PC-9 (cell line): ENCODE measurements at regions not wholly inside any gene's neighbourhood (a gene's known extent, or its start where the extent isn't known, plus 50 kb on each side); places are given as distances from the start of the nearest gene placed in this dataset.

Experiments
- BruUV-seq: library from RNA; stranded (reverse); fragments of 400-500 nt; replicated peaks from 2 replicates; lab custom pipeline; 2021; lab: Mats Ljungman, UMichigan
- CTCF ChIA-PET: fragments of 300-600 bp; sonication (Branson Sonifier 250); formaldehyde crosslinking; loops from one replicate; lab custom pipeline; 2022; ENCODE audit warnings: antibody characterized with exemption; lab: Charles Lee
- POLR2A ChIA-PET: fragments of 300-600 bp; sonication (Branson Sonifier 250); formaldehyde crosslinking; loops from one replicate; lab custom pipeline; 2022; ENCODE audit warnings: antibody characterized with exemption; ENCODE audit not compliant: unreplicated experiment; lab: Charles Lee
- DNase-seq, 2 experiments: peaks; one replicate each; pipeline versions ENCODE4 v3.0.0 to v3.0.0-alpha.2; 2015 to 2022; ENCODE audit warnings: mixed read lengths in 1 of 2
- H2AFZ ChIP-seq: fragments of 200-600 bp; sonication (generic); 2 replicates; pipeline ENCODE4 v1.8.1; 2017; ENCODE audit warnings: antibody characterized with exemption
- H3F3A ChIP-seq: fragments of 200-600 bp; sonication (generic); 2 replicates; pipeline ENCODE4 v1.8.1; 2017; ENCODE audit warnings: antibody characterized with exemption, mild to moderate bottlenecking, low read depth; ENCODE audit not compliant: insufficient read depth
- H3K27ac ChIP-seq: fragments of 200-600 bp; sonication (generic); 2 replicates; pipeline ENCODE4 v1.6.1; 2016; ENCODE audit warnings: mixed run types
- H3K27me3 ChIP-seq: fragments of 200-600 bp; sonication (generic); 2 replicates; pipeline ENCODE4 v1.6.1; 2016; ENCODE audit warnings: low read depth, mixed run types; ENCODE audit not compliant: insufficient read depth
- H3K36me3 ChIP-seq: fragments of 200-600 bp; sonication (generic); 2 replicates; pipeline ENCODE4 v1.6.1; 2016; ENCODE audit warnings: low read depth, mixed run types
- H3K4me1 ChIP-seq: fragments of 200-600 bp; sonication (generic); replicated peaks from 2 replicates; pipeline ENCODE4 v1.6.1; 2016; ENCODE audit warnings: mixed run types; ENCODE audit not compliant: insufficient read depth
- H3K4me2 ChIP-seq: fragments of 200-600 bp; sonication (generic); 2 replicates; pipeline ENCODE4 v1.6.1; 2017; ENCODE audit warnings: mixed run types
- H3K4me3 ChIP-seq: fragments of 200-600 bp; sonication (generic); 2 replicates; pipeline ENCODE4 v1.6.1; 2016; ENCODE audit warnings: mixed run types
- H3K79me2 ChIP-seq: fragments of 200-600 bp; sonication (generic); 2 replicates; pipeline ENCODE4 v1.6.1; 2017; ENCODE audit warnings: low read depth, mixed run types
- H3K9me2 ChIP-seq: fragments of 200-600 bp; sonication (generic); 2 replicates; pipeline ENCODE4 v1.8.1; 2017; ENCODE audit warnings: mild to moderate bottlenecking; ENCODE audit not compliant: insufficient read depth
- H3K9me3 ChIP-seq: fragments of 200-600 bp; sonication (generic); 2 replicates; pipeline ENCODE4 v1.8.1; 2016; ENCODE audit warnings: low read depth; ENCODE audit not compliant: insufficient read depth
- H4K20me1 ChIP-seq: fragments of 200-600 bp; sonication (generic); 2 replicates; pipeline ENCODE4 v1.8.1; 2017; ENCODE audit not compliant: insufficient read depth
- EZH2 ChIP-seq: fragments of 200-600 bp; sonication (generic); IDR thresholded peaks from 2 replicates; pipeline ENCODE4 v1.8.0; 2017; ENCODE audit warnings: antibody characterized with exemption, low read depth
- intact Hi-C: fragments of 100-400 bp; cut with micrococcal nuclease; formaldehyde crosslinking; loops from one replicate; pipeline ENCODE4 v1.10.0; 2022; ENCODE audit not compliant: unreplicated experiment
- TF ChIP-seq, protein P1 (sequence below): fragments of 200-600 bp; sonication (generic); conservative IDR thresholded peaks from 2 replicates; pipeline ENCODE4 v1.6.1; 2017; ENCODE audit warnings: mixed run types, antibody characterized with exemption, mild to moderate bottlenecking, moderate library complexity

DNA sequence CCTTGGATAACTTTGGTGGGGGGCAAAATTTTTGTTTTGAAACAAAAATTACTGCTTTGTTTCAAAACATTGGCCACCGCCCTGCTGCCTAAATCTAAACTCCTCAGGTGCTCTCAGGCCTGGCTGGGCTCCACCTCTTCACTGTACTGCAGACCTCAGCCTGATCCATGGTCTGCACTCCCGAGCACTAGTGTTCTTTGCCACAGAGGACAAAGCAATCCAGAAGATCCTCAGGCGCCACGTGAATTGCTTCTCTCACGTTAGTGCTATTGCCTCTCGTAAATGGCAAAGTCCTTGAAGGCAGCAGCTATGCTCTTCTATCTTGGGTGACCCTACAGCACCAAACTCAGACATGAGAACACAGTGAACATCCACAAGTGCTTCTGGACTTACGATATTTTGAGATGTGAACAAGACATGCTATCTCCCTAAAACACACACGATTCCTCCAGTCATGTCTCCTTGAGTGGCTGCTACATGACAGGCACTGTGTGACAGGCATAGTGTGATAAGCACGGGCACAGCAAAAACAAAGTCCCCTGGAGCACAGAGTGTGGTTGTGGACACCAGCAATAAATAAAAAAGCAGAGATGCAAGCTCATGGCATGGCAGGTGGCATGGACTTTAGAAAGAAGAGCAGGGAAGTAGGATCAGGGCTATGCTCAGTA, 582.1 kb upstream of the DPP6 start:
- no TSS peak for BruUV-seq
- no peaks in the 10 kb centered on the region for H3K9me2 ChIP-seq
- DNase-seq, result no peak
- no peaks in the 10 kb centered on the region for H3K36me3 ChIP-seq
- ChIA-PET POLR2A (no interaction called here), CTCF (no interaction called here)
- no peak for TF ChIP-seq EZH2
- H3F3A ChIP-seq, result no peaks in the 10 kb centered on the region
- peaks cover 26% of the 10 kb centered on the region for H3K27me3 ChIP-seq
- H3K4me2 ChIP-seq, result no peak overlapping the region
- no peaks in the 10 kb centered on the region for H3K79me2 ChIP-seq
- H3K9me3 ChIP-seq, result no peaks in the 10 kb centered on the region
- intact Hi-C loops, result no loop called here
- no peak overlapping the region for H2AFZ ChIP-seq
- H4K20me1 ChIP-seq, result no peaks in the 10 kb centered on the region; the same call in 1 of the 2 replicates
- H3K4me1 ChIP-seq, result no peaks in the 10 kb centered on the region
- no peak overlapping the region for H3K4me3 ChIP-seq
- no peak overlapping the region for H3K27ac ChIP-seq

- no peaks in the 10 kb centered on the region for H4K20me1 ChIP-seq
- intact Hi-C loops, result no loop called here
- no peaks in the 10 kb centered on the region for H3K4me1 ChIP-seq
- BruUV-seq, result no TSS peak
- H3K27ac ChIP-seq, result no peak overlapping the region
- no peak overlapping the region for H3K4me2 ChIP-seq
- H3F3A ChIP-seq, result no peaks in the 10 kb centered on the region
- H3K36me3 ChIP-seq, result no peaks in the 10 kb centered on the region
- H3K79me2 ChIP-seq, result no peaks in the 10 kb centered on the region
- DNase-seq, result no peak
- POLR2A ChIA-PET, result no interaction called here
- H3K9me2 ChIP-seq, result no peaks in the 10 kb centered on the region
- H3K4me3 ChIP-seq, result no peak overlapping the region
- no peak overlapping the region for H2AFZ ChIP-seq
- TF ChIP-seq EZH2, result no peak
- TF ChIP-seq, protein P1, sequence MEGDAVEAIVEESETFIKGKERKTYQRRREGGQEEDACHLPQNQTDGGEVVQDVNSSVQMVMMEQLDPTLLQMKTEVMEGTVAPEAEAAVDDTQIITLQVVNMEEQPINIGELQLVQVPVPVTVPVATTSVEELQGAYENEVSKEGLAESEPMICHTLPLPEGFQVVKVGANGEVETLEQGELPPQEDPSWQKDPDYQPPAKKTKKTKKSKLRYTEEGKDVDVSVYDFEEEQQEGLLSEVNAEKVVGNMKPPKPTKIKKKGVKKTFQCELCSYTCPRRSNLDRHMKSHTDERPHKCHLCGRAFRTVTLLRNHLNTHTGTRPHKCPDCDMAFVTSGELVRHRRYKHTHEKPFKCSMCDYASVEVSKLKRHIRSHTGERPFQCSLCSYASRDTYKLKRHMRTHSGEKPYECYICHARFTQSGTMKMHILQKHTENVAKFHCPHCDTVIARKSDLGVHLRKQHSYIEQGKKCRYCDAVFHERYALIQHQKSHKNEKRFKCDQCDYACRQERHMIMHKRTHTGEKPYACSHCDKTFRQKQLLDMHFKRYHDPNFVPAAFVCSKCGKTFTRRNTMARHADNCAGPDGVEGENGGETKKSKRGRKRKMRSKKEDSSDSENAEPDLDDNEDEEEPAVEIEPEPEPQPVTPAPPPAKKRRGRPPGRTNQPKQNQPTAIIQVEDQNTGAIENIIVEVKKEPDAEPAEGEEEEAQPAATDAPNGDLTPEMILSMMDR, result no peak
- peaks cover 26% of the 10 kb centered on the region for H3K27me3 ChIP-seq
- H3K9me3 ChIP-seq, result no peaks in the 10 kb centered on the region
- CTCF ChIA-PET, result no interaction called here
Observed at GRCh38 chr7:153472516-153472915, 579.7 kb upstream of the DPP6 start.

DNA sequence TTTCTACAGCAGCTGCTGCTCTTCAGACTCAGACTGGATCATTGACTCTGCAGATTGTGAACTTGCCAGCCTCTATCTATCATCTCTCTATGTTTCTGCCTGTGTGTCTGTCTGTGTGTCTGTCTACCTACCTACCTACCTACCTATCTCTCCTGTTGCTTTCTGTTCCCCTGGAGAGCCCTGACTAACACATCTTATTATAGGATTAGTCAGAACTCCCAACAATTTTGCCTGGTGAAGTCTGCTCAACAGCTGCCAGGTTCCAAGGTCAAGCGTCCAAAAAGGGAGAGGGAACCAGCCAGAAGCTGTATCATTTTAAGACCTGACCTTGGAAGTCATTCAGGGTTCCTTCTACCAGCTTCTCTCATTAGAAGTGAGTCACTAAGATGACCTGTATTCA, 579.0 kb upstream of the DPP6 start:
- no peak overlapping the region for H3K4me2 ChIP-seq
- H3K27ac ChIP-seq, result no peak overlapping the region
- H4K20me1 ChIP-seq, result no peaks in the 10 kb centered on the region
- H3K79me2 ChIP-seq, result no peaks in the 10 kb centered on the region
- BruUV-seq, result no TSS peak
- DNase-seq, result no peak
- no peaks in the 10 kb centered on the region for H3K4me1 ChIP-seq
- H3F3A ChIP-seq, result no peaks in the 10 kb centered on the region
- peaks cover 26% of the 10 kb centered on the region for H3K27me3 ChIP-seq
- TF ChIP-seq, protein P1, result no peak
- TF ChIP-seq EZH2, result no peak
- no peak overlapping the region for H2AFZ ChIP-seq
- intact Hi-C loops, result no loop called here
- no peak overlapping the region for H3K4me3 ChIP-seq
- ChIA-PET CTCF (no interaction called here), POLR2A (no interaction called here)
- no peaks in the 10 kb centered on the region for H3K9me2 ChIP-seq
- H3K36me3 ChIP-seq, result no peaks in the 10 kb centered on the region
- H3K9me3 ChIP-seq, result no peaks in the 10 kb centered on the region

DNA sequence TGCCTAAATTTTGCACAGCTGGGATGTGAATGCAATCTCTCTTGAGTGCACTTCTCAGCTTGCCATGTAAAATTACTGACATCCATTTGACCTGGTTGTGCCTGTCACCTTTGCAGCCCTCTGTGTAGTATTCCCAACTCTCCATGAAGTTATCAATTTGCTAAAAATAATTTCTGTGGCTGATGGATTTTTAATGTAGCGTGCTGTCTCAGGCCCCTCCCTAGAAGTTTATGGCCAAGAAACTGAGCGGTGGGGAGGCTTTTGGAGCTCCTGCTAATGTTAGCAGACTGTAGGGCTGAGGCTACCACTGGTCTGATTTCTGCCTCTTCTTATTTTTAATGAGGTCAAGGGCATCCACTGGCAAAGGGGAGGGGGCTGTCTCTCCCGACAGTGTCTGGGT, 577.0 kb upstream of the DPP6 start:
- Histone ChIP-seq H3K4me1 (no peaks in the 10 kb centered on the region), H3K4me2 (no peak overlapping the region), H3F3A (no peaks in the 10 kb centered on the region), H4K20me1 (no peaks in the 10 kb centered on the region), H3K36me3 (no peaks in the 10 kb centered on the region), H3K27me3 (peaks cover 23% of the 10 kb centered on the region), H3K9me2 (no peaks in the 10 kb centered on the region), H3K27ac (no peak overlapping the region), H3K79me2 (no peaks in the 10 kb centered on the region), H3K9me3 (no peaks in the 10 kb centered on the region), H2AFZ (no peak overlapping the region), H3K4me3 (no peak overlapping the region)
- BruUV-seq, result no TSS peak
- DNase-seq, result no peak
- CTCF ChIA-PET, result no interaction called here
- TF ChIP-seq, protein P1, result no peak
- TF ChIP-seq EZH2, result no peak
- intact Hi-C loops, result no loop called here
- POLR2A ChIA-PET, result no interaction called here
